GM19372 (cell line): ENCODE measurements at regions not wholly inside any gene's neighbourhood (a gene's known extent, or its start where the extent isn't known, plus 50 kb on each side); places are given as distances from the start of the nearest gene placed in this dataset.

ENCODE experiments used
- ATAC-seq: cut with Tn5 transposase; IDR thresholded peaks from one replicate; pipeline ENCODE4 v1.9.1; 2021; ENCODE audit warnings: mild to moderate bottlenecking, low read depth, moderate library complexity; ENCODE audit not compliant: unreplicated experiment

DNA sequence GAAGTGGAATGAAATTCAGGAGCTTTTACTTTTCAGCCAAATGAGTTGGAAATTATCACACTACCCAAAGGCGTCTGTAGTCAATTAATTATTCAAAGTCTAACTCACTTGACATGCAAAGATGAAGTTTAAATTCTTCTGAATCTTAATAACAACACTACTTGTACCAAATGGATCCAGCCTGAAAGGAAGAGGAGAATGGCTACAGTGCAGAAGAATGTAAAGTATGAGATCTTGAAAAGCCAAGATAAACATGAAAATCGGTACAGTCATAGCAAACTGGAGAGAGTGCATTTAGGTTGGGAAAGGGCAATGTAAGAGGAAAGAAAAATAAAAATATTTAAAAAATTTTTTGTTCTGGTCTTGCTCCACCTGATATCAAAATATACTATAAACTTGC lies 195.5 kb downstream of the SIM1 start:
- no peak for ATAC-seq

DNA sequence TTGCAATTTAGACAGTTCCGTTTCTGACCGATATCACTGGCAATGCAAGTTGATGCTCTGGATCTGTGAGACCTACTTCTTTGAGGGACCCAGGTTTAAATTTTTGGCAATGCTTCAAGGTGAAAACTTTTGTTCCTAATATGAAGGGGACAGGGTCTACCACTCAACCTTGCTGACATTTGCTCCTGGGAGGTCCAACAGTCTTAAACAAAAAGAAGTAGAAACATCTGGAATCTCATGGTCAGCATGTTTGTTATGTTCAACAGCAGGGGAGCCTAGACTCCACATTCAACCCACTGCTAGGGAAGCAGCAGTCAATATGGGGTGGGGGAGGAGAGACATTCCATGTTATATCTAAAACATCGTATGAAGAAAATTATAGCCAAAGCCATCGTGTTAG lies 196.4 kb downstream of the SIM1 start:
- no peak for ATAC-seq

DNA sequence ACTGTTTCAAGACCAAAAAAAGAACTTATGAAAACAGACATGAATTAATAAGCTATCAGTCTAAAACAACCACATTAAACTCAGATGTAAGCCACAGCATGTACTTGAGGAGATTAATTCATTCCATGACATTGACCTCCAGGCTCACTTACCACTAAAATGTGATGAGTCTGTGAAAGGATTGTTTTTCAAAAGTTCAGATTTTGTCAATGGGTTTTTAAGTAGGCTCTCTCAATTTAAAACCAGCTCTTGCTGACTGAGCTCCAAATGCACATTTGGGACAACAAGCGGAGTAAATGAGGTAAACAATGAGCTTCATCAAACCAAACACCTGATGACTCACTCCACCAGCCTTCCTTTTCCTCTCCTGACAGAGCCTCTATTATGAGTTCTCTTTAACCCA lies 197.0 kb downstream of the SIM1 start:
- ATAC-seq = no peak

GRCh38 chr6:100266494-100267401 lies 198.0 kb downstream of the SIM1 start:
- ATAC-seq = no peak

DNA sequence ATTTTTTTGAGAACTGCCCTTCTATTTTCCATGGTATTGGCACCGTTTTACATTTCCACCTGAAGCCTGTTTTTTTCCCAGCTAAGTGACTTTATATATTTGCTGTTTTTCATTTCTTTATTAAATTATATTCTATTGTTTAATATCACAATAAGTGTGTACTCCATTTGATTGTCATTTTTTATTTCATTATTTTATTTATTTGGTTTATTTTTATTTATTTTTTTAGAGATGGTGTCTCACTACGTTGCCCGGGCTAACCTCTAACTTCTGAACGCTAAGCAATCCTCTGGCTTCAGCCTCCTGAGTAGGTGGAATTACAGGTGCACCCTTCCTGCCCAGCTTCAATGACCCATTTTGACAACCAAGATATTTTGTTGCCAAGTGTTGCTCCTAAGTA lies 202.6 kb downstream of the SIM1 start:
- no peak for ATAC-seq

DNA sequence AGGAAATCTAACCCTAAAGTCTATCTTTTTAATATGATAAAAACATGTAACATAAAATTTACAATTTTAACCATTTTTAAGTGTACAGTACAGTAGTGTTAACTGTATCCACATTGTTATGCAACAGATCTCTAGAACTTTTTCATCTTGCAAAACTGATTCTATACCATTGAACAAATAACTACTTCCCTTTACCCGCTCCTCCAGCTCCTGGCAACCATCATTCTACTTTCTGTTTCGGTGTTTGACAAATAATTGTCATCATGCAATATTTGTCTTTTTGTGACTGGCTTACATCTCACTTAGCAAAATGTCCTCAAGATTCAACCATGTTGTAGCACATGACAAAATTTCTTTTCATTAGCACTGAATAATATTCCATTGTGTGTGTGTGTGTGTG lies 203.2 kb downstream of the SIM1 start:
- no peak for ATAC-seq

DNA sequence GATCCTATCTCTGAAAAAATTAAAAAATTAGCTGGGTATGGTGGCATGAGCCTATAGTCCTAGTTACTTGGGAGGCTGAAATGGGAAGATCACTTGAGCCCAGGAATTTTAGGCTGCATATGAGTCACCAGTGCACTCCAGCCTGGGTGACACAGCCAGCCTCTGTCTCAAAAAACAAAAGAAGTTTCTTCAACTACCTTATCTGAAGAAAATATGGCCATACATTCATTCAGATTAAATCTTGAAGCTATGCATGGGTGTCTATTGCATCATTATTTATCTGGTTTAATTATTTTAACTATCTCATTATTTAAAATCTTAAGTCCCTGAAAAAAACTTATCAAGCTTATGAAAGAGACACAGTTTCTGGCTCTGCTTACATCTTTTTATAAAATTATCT lies 204.1 kb downstream of the SIM1 start:
- no peak for ATAC-seq

GRCh38 chr6:100259865-100260264 lies 204.9 kb downstream of the SIM1 start:
- no peak for ATAC-seq

GRCh38 chr6:100258752-100259151 lies 206.0 kb downstream of the SIM1 start:
- ATAC-seq = no peak

DNA sequence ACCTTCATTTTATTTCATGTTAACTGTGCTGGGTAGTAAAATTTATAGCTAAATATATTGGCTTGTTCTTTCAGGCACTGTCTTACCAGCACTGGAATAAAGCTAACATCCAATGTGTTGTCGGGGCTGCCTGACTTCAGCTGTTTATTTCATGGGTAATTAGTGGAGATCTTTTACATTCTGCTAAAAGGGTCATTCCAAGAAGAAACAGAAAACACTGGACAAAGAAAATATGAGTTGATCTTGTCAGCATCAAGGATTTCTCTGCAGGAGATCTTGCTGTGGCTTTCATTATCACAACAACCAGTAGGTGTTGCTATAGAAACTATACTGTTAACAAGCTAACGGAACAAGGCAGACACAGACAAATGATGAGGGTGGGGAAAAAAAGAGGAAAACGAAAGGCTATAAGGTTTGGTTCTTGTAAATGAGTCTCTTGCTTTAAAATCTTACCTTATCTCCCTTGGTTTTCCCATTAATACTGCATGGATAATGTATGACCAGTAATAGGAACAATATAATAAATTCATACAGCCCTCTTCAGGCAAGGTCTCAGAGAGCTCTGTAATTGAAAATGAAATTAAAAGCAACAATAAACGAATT lies 206.8 kb downstream of the SIM1 start:
- ATAC-seq = peak; percentile 96

DNA sequence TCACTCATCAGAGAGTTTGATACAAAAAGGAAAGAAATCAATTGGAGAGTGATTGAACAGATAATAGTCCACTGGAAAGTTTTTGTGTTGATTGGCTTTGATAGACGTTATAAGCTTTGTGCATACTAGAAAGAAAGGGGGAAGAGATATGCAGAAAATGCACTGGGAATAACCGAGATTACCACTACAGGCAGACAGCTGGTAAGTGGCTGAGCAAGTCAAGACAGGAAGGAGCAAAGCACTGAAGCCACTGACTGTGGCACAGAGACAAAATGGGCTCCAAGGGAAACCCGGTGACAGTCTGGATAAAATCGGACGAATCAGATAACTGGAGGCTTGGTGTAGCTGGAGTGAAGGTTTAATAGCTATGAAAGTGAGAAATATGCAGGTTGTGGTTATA lies 209.0 kb downstream of the SIM1 start:
- no peak for ATAC-seq

- ATAC-seq = no peak
Measured at GRCh38 chr6:100247123-100247522, 217.6 kb downstream of the SIM1 start.

- ATAC-seq = no peak
Measured at GRCh38 chr6:100246206-100246605, 218.5 kb downstream of the SIM1 start.

GRCh38 chr6:100240798-100241197 lies 223.9 kb downstream of the SIM1 start:
- ATAC-seq = no peak

DNA sequence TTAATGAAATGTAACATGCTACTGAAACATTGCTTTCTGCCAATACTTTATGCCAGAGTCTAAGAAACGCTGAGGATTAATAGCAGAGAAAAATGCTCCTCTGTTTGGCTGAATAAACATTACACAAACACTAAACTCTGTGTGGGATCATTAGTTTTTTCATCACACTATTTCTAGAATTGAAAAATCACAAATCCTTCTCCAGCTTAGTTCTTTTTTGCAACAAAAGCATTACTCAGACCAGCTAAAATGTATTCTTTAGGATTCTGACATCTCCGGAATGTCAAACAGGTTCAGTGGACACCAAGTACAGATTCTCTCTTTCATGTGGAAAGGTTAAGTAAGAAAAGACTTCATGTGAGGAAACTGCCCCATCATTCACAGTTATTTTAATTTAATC lies 226.9 kb downstream of the SIM1 start:
- ATAC-seq = no peak

GRCh38 chr6:100236389-100236788 lies 228.3 kb downstream of the SIM1 start:
- ATAC-seq = no peak

DNA sequence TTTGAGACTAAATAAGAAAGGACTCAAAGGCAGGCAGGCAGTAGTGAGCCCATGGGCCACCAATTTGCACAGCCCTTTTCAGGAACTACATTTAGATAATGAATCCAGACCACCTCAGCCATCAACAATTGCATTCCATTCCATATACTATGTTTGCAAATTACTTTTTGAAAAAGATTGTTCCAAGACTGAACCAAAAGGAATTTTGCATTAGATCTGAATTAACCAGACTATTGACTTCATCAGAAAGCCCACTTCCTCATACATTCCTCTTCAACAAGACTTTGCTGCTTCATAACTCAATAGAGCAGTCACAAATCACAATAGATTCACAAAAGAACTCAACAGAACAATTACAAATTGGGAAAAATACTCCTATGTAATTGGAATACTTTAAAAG lies 229.1 kb downstream of the SIM1 start:
- ATAC-seq = no peak

- no peak for ATAC-seq
Measured at GRCh38 chr6:100234625-100235024, 230.1 kb downstream of the SIM1 start.

DNA sequence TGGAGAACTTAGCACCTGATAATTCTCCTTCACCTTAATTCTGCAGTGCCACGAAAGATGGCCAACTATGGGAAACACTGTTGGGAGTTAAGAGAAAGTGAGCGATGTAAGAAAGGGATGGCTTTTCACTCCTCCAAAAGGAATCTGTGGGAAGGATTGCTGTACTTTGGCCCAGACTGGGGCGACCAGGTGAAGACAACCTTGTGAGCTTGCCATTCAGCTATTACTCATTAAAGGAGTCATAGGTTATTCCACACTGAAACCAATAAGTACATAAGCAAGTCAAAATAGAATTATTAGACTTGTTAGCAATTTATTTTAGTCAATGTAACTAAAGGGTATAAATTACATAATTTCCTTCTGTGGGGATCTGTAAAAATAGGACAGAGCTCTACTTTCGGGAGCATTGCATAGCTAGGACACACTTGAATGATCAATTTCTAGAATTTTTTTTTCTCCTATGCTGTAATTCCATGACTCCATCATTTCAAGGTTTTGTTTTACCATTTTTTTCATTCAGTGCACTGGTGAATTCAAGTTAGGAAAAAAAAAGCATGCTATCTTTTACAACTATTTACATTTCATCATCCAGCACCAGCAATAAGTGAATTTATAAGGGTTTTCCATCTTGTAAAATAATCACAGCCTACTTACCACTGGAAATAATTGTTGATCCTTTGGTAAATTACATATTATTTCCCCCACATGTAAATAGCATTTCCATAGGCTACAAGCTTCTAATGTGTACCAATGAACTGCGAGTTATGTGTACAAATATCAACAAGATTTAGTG lies 231.7 kb downstream of the SIM1 start:
- ATAC-seq = no peak

DNA sequence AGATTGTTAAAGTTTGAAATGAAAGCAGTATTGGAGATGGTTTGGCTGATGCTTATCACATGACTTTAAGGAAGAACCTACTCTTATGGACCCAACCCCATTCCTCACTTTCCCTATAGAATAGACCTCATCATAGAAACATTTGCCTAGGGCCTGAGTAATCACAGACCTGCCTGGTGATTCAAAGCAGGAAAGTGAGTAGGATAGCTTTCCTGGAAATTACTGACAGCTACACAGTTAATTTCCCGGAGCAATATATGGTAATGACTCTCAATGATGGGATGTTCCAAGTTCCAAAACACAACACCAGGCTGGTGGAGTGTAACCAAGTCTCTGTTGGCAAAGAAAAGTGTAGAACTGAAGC lies 233.8 kb downstream of the SIM1 start:
- no peak for ATAC-seq
